SK-N-SH (cell line): ENCODE measurements at regions not wholly inside any gene's neighbourhood (a gene's known extent, or its start where the extent isn't known, plus 50 kb on each side); places are given as distances from the start of the nearest gene placed in this dataset.

Source experiments
- CTCF ChIA-PET: fragments of 300-600, 350-600 bp; formaldehyde crosslinking; extraction: SDS; loops from one replicate; lab custom pipeline; 2021; lab: Yijun Ruan, JAX
- POLR2A ChIA-PET: fragments of 350-600 bp; sonication (Branson Sonifier 250); formaldehyde crosslinking; extraction: SDS; loops from one replicate; lab custom pipeline; 2020; ENCODE audit warnings: antibody characterized with exemption, inconsistent platforms; lab: Yijun Ruan, JAX
- DNase-seq: peaks from one replicate; pipeline ENCODE4 v3.0.0; 2012
- H2AFZ ChIP-seq: fragments of 200-600 bp; sonication (generic); 2 replicates; pipeline ENCODE4 v1.8.1; 2016; ENCODE audit warnings: antibody characterized with exemption, mild to moderate bottlenecking, low read depth
- H3F3A ChIP-seq: fragments of 200-600 bp; sonication (generic); replicated peaks from 2 replicates; pipeline ENCODE3; 2016; ENCODE audit warnings: antibody characterized with exemption, mild to moderate bottlenecking; ENCODE audit not compliant: insufficient read depth
- H3K27ac ChIP-seq, 2 experiments: fragments of 200-500 bp in 1 of 2; fragments of 200-600 bp in 1 of 2; sonication (Bioruptor generic) in 1 of 2; sonication (generic), shearing (Covaris generic) in 1 of 2; 2 replicates each; pipeline versions ENCODE4 v1.5.1 to v1.6.1; 2014 to 2016; ENCODE audit warnings: low read depth in 2 of 2, inconsistent platforms in 1 of 2, low read length in 1 of 2, mild to moderate bottlenecking in 1 of 2, mixed read lengths in 1 of 2
- H3K27me3 ChIP-seq: fragments of 200-600 bp; sonication (generic), shearing (Covaris generic); 2 replicates; pipeline ENCODE4 v1.6.1; 2016; ENCODE audit warnings: mixed run types; ENCODE audit not compliant: insufficient read depth
- H3K36me3 ChIP-seq, 2 experiments: fragments of 200-500 bp in 1 of 2; fragments of 200-600 bp in 1 of 2; sonication (Bioruptor generic) in 1 of 2; sonication (generic) in 1 of 2; replicated peaks in 1 of 2; 2 replicates each; pipeline versions ENCODE3 to v1.5.1; 2014 to 2016; ENCODE audit warnings: low read length in 1 of 2, mild to moderate bottlenecking in 1 of 2; ENCODE audit not compliant: insufficient read depth in 2 of 2, control insufficient read depth in 1 of 2
- H3K4me1 ChIP-seq, 2 experiments: fragments of 200-500 bp in 1 of 2; fragments of 200-600 bp in 1 of 2; sonication (Bioruptor generic) in 1 of 2; sonication (generic), shearing (Covaris generic) in 1 of 2; 2 replicates each; pipeline versions ENCODE4 v1.5.1 to v1.6.1; 2014 to 2016; ENCODE audit warnings: low read depth in 1 of 2, low read length in 1 of 2, mixed run types in 1 of 2; ENCODE audit not compliant: insufficient read depth in 2 of 2, control insufficient read depth in 1 of 2
- H3K4me2 ChIP-seq: fragments of 200-600 bp; sonication (generic), shearing (Covaris generic); 2 replicates; pipeline ENCODE4 v1.6.1; 2017; ENCODE audit warnings: mixed run types
- H3K4me3 ChIP-seq, 2 experiments: fragments of 200-500 bp in 1 of 2; fragments of 200-600 bp in 1 of 2; sonication (Bioruptor generic) in 1 of 2; sonication (generic), shearing (Covaris generic) in 1 of 2; 2 replicates each; pipeline versions ENCODE4 v1.5.1 to v1.8.1; 2014 to 2016; ENCODE audit warnings: low read depth in 2 of 2, inconsistent platforms in 1 of 2, low read length in 1 of 2, mild to moderate bottlenecking in 1 of 2, mixed read lengths in 1 of 2, moderate library complexity in 1 of 2
- H3K79me2 ChIP-seq: fragments of 200-600 bp; sonication (generic); 2 replicates; pipeline ENCODE4 v1.8.1; 2017; ENCODE audit warnings: mild to moderate bottlenecking; ENCODE audit not compliant: insufficient read depth
- H3K9ac ChIP-seq: fragments of 200-600 bp; sonication (generic); 2 replicates; pipeline ENCODE4 v1.6.1; 2017; ENCODE audit warnings: mixed run types
- H3K9me2 ChIP-seq: fragments of 200-600 bp; sonication (generic); 2 replicates; pipeline ENCODE4 v1.6.1; 2017; ENCODE audit warnings: mixed run types
- H3K9me3 ChIP-seq: fragments of 200-600 bp; sonication (generic); 2 replicates; pipeline ENCODE4 v1.6.1; 2017; ENCODE audit warnings: mixed run types, mild to moderate bottlenecking, moderate library complexity
- H4K20me1 ChIP-seq: fragments of 200-600 bp; sonication (generic); 2 replicates; pipeline ENCODE4 v1.6.1; 2017; ENCODE audit warnings: mild to moderate bottlenecking, mixed run types; ENCODE audit not compliant: insufficient read depth
- CHD2 ChIP-seq: fragments of 150-350 bp; IDR thresholded peaks from 2 replicates; pipeline ENCODE4 v1.6.1; 2018; ENCODE audit warnings: low read length; ENCODE audit not compliant: partially characterized antibody
- CTCF ChIP-seq: fragments of 200-600 bp; sonication (generic); IDR thresholded peaks from 2 replicates; pipeline ENCODE4 v1.6.1; 2017; ENCODE audit warnings: antibody characterized with exemption, mild to moderate bottlenecking, moderate library complexity
- ELF1 ChIP-seq: IDR thresholded peaks from 2 replicates; pipeline ENCODE4 v1.4.0; 2012
- EZH2phosphoT487 ChIP-seq: fragments of 200-600 bp; sonication (generic); IDR thresholded peaks from 2 replicates; pipeline ENCODE4 v1.6.1; 2017; ENCODE audit warnings: low read depth, mixed run types, mild to moderate bottlenecking, antibody characterized with exemption, moderate library complexity, borderline replicate concordance
- FOXJ3 ChIP-seq: sonication (generic); formaldehyde crosslinking; IDR thresholded peaks from 2 replicates; pipeline ENCODE4 v1.5.1; 2020; ENCODE audit warnings: mild to moderate bottlenecking, missing genetic modification reagents
- GABPA ChIP-seq: IDR thresholded peaks from 2 replicates; pipeline ENCODE4 v1.4.0; 2012; ENCODE audit warnings: low read depth, mild to moderate bottlenecking
- JUND ChIP-seq: IDR thresholded peaks from 2 replicates; pipeline ENCODE4 v1.4.0; 2012
- MXI1 ChIP-seq: IDR thresholded peaks from 2 replicates; pipeline ENCODE4 v1.6.1; 2012; ENCODE audit warnings: mild to moderate bottlenecking, low read depth, low read length, improper control_type of control experiment
- NFIC ChIP-seq: IDR thresholded peaks from 2 replicates; pipeline ENCODE4 v1.4.0; 2012; ENCODE audit warnings: borderline replicate concordance
- PBX3 ChIP-seq: IDR thresholded peaks from 2 replicates; pipeline ENCODE4; 2012
- RAD21 ChIP-seq: IDR thresholded peaks from 2 replicates; pipeline ENCODE4 v1.6.1; 2012; ENCODE audit warnings: mild to moderate bottlenecking, low read length
- REST ChIP-seq: IDR thresholded peaks from 2 replicates; pipeline ENCODE4 v1.6.1; 2012; ENCODE audit warnings: mild to moderate bottlenecking, low read depth, low read length, moderate library complexity
- RFX5 ChIP-seq: IDR thresholded peaks from 2 replicates; pipeline ENCODE4 v1.6.1; 2012; ENCODE audit warnings: mild to moderate bottlenecking, improper control_type of control experiment, low read length
- SMC3 ChIP-seq: IDR thresholded peaks from 2 replicates; pipeline ENCODE4 v1.6.1; 2012; ENCODE audit warnings: low read depth, low read length, improper control_type of control experiment
- TCF12 ChIP-seq: IDR thresholded peaks from 2 replicates; pipeline ENCODE4 v1.4.0; 2012
- USF1 ChIP-seq: IDR thresholded peaks from 2 replicates; pipeline ENCODE4 v1.4.0; 2012; ENCODE audit warnings: low read depth, borderline replicate concordance
- WGBS: methylation state at CpG from one replicate; pipeline ENCODE4 v1.1.6; 2017; ENCODE audit warnings: low lambda C conversion rate; 5-methylcytosine and 5-hydroxymethylcytosine counted together

- 34% methylated on average over 1 of the region's 1 CpG for WGBS
- H3K36me3 ChIP-seq = no peaks in the 10 kb centered on the region
- no peak for TF ChIP-seq GABPA
- TF ChIP-seq FOXJ3 (CRISPR knock-in tag) = no peak
- TF ChIP-seq SMC3 = no peak
- no peak for TF ChIP-seq EZH2phosphoT487
- no peak for TF ChIP-seq USF1
- TF ChIP-seq JUND = no peak
- TF ChIP-seq RFX5 = no peak
- TF ChIP-seq ELF1 = no peak
- TF ChIP-seq CHD2 = no peak
- TF ChIP-seq RAD21 = no peak
- no peak for TF ChIP-seq TCF12
- no peak for TF ChIP-seq NFIC
- no peak for TF ChIP-seq REST
- no peak for TF ChIP-seq PBX3
- TF ChIP-seq CTCF = no peak
- no peak for TF ChIP-seq MXI1
- no peaks in the 10 kb centered on the region for H3F3A ChIP-seq
- no peak overlapping the region for H3K9ac ChIP-seq
- no peak for DNase-seq
- no peaks in the 10 kb centered on the region for H3K9me2 ChIP-seq
- H3K79me2 ChIP-seq = no peaks in the 10 kb centered on the region
- H4K20me1 ChIP-seq = no peaks in the 10 kb centered on the region
- H3K27ac ChIP-seq = no peak overlapping the region
- POLR2A ChIA-PET = no interaction called here
- H3K4me3 ChIP-seq = no peak overlapping the region
- H3K4me2 ChIP-seq = no peak overlapping the region
- no peaks in the 10 kb centered on the region for H3K4me1 ChIP-seq
- H3K27me3 ChIP-seq = no peaks in the 10 kb centered on the region
- H3K9me3 ChIP-seq = no peaks in the 10 kb centered on the region
- CTCF ChIA-PET = no interaction called here
- no peak overlapping the region for H2AFZ ChIP-seq
These were observed 628.3 kb upstream of the IGFBP3 start for GRCh38 chr7:46549347-46549746.
